C4-2B (cell line): ENCODE measurements at regions not wholly inside any gene's neighbourhood (a gene's known extent, or its start where the extent isn't known, plus 50 kb on each side); places are given as distances from the start of the nearest gene placed in this dataset.

Source experiments
- ZFX ChIP-seq: fragments of 450-650 bp; IDR thresholded peaks from 2 replicates; pipeline ENCODE4 v1.6.1; 2017
- TF ChIP-seq, protein P1 (sequence below): fragments of 450-650 bp; conservative IDR thresholded peaks from 2 replicates; pipeline ENCODE4 v1.5.1; 2017; ENCODE audit warnings: mild to moderate bottlenecking

DNA sequence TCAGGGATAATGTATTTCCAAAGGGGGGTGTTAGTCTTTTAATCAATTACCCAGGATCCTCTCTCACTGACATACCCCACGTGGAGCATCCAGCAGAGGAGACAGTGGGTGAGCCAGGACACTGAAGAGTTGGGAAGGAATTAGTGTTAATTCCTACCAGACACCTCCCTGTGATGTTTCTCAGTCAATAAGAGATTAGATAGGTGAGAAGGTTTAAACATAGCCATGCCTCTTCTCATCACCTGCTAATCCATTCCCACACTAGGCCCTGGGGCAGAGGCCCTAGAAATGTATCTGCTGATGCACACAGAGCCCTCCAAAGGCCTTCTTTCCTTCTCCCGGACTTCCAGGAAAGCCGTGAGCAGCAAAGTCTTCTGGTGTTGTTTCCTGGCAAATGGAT is 363.6 kb upstream of the LARGE1 start:
- TF ChIP-seq, protein P1, sequence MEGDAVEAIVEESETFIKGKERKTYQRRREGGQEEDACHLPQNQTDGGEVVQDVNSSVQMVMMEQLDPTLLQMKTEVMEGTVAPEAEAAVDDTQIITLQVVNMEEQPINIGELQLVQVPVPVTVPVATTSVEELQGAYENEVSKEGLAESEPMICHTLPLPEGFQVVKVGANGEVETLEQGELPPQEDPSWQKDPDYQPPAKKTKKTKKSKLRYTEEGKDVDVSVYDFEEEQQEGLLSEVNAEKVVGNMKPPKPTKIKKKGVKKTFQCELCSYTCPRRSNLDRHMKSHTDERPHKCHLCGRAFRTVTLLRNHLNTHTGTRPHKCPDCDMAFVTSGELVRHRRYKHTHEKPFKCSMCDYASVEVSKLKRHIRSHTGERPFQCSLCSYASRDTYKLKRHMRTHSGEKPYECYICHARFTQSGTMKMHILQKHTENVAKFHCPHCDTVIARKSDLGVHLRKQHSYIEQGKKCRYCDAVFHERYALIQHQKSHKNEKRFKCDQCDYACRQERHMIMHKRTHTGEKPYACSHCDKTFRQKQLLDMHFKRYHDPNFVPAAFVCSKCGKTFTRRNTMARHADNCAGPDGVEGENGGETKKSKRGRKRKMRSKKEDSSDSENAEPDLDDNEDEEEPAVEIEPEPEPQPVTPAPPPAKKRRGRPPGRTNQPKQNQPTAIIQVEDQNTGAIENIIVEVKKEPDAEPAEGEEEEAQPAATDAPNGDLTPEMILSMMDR = no peak
- no peak for TF ChIP-seq ZFX
